ENCODE measurements at regions not wholly inside any gene's neighbourhood (a gene's known extent, or its start where the extent isn't known, plus 50 kb on each side); places are given as distances from the start of the nearest gene placed in this dataset.
A peak's percentile ranks its signal among the peaks of the same experiment; 100 is the strongest.

- Histone ChIP-seq H3K36me3 (no peaks in the 10 kb centered on the region), H3K4me3 (no peak overlapping the region), H3K27ac (no peak overlapping the region), H3K9me3 (no peaks in the 10 kb centered on the region), H3K4me1 (peaks cover 6% of the 10 kb centered on the region), H3K27me3 (no peaks in the 10 kb centered on the region)
- TF ChIP-seq, protein P1, sequence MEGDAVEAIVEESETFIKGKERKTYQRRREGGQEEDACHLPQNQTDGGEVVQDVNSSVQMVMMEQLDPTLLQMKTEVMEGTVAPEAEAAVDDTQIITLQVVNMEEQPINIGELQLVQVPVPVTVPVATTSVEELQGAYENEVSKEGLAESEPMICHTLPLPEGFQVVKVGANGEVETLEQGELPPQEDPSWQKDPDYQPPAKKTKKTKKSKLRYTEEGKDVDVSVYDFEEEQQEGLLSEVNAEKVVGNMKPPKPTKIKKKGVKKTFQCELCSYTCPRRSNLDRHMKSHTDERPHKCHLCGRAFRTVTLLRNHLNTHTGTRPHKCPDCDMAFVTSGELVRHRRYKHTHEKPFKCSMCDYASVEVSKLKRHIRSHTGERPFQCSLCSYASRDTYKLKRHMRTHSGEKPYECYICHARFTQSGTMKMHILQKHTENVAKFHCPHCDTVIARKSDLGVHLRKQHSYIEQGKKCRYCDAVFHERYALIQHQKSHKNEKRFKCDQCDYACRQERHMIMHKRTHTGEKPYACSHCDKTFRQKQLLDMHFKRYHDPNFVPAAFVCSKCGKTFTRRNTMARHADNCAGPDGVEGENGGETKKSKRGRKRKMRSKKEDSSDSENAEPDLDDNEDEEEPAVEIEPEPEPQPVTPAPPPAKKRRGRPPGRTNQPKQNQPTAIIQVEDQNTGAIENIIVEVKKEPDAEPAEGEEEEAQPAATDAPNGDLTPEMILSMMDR (IDR thresholded peaks at IDR 0.05), result no peak
- TF ChIP-seq POLR2A (IDR thresholded peaks at IDR 0.05), result no peak
- no peak for TF ChIP-seq POLR2AphosphoS5 (IDR thresholded peaks at IDR 0.05)
- WGBS, result 68% methylated on average over 1 of the region's 1 CpG
- DNase-seq (ENCODE audit: low spot score in 2 of 2), result no peak
Measured at GRCh38 chr9:105093685-105094084, 150.8 kb upstream of the SLC44A1 start.

GRCh38 chr9:105098370-105098769 is 146.1 kb upstream of the SLC44A1 start:
- H3K36me3 ChIP-seq, result no peaks in the 10 kb centered on the region
- H3K4me3 ChIP-seq, result no peak overlapping the region
- H3K9me3 ChIP-seq, result no peaks in the 10 kb centered on the region
- H3K27me3 ChIP-seq, result no peaks in the 10 kb centered on the region
- no peak for TF ChIP-seq EP300 (IDR thresholded peaks at IDR 0.05)
- TF ChIP-seq, protein P1 (IDR thresholded peaks at IDR 0.05), result no peak
- H3K27ac ChIP-seq, result no peak overlapping the region
- H3K4me1 ChIP-seq, result no peaks in the 10 kb centered on the region
- WGBS, result 18% methylated on average over 2 of the region's 2 CpGs
- DNase-seq (ENCODE audit: low spot score in 2 of 2), result no peak

DNA sequence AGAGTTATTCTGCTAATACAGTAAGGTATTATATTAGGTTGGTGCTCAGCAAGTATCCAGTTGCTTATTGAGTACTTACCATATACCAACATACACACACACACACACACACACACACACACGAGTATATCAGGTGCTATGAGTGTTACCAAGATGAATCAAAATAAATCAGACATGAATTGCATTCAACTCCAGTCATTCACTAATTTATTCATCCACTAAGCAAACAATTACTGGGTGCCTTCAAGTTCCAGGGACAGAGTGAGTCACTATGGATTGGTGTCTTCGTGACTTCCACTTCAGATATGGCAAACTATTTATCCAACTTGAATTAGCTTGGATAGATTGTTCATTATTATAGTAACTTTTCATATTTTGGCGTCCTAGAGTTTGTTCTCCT is 140.7 kb upstream of the SLC44A1 start:
- Histone ChIP-seq H3K27ac (no peak overlapping the region), H3K9me3 (no peaks in the 10 kb centered on the region), H3K27me3 (no peaks in the 10 kb centered on the region), H3K4me1 (no peaks in the 10 kb centered on the region), H3K4me3 (no peak overlapping the region), H3K36me3 (no peaks in the 10 kb centered on the region)
- WGBS, result 73% methylated on average over 3 of the region's 3 CpGs
- no peak for DNase-seq (ENCODE audit: low spot score in 2 of 2)
- no peak for TF ChIP-seq POLR2A (IDR thresholded peaks at IDR 0.05)
- TF ChIP-seq EP300 (IDR thresholded peaks at IDR 0.05), result no peak
- no peak for TF ChIP-seq POLR2AphosphoS5 (IDR thresholded peaks at IDR 0.05)
- TF ChIP-seq, protein P1 (IDR thresholded peaks at IDR 0.05), result no peak

- H3K9me3 ChIP-seq, result no peaks in the 10 kb centered on the region
- 92% methylated on average over 5 of the region's 5 CpGs for WGBS
Measured at GRCh38 chr9:105114318-105114717, 130.1 kb upstream of the SLC44A1 start.

GRCh38 chr9:105114964-105115728 is 129.3 kb upstream of the SLC44A1 start:
- Histone ChIP-seq H3K4me3 (no peak overlapping the region), H3K9me3 (no peaks in the 10 kb centered on the region), H3K27ac (no peak overlapping the region), H3K36me3 (no peaks in the 10 kb centered on the region), H3K4me1 (no peaks in the 10 kb centered on the region), H3K27me3 (no peaks in the 10 kb centered on the region)
- DNase-seq (ENCODE audit: low spot score in 2 of 2), result peak in 1 of 2 donors; percentile 66
- TF ChIP-seq POLR2A (IDR thresholded peaks at IDR 0.05) (no peak), EP300 (IDR thresholded peaks at IDR 0.05) (no peak), POLR2AphosphoS5 (IDR thresholded peaks at IDR 0.05) (no peak)
- TF ChIP-seq, protein P1 (IDR thresholded peaks at IDR 0.05), result no peak
- WGBS, result 68% methylated on average over 11 of the region's 11 CpGs

More at GRCh38 chr9:105114318-105114717, 130.1 kb upstream of the SLC44A1 start:
- Histone ChIP-seq H3K4me1 (no peaks in the 10 kb centered on the region), H3K4me3 (no peak overlapping the region), H3K27me3 (no peaks in the 10 kb centered on the region), H3K27ac (no peak overlapping the region), H3K36me3 (no peaks in the 10 kb centered on the region)
- TF ChIP-seq EP300 (IDR thresholded peaks at IDR 0.05) (no peak), POLR2AphosphoS5 (IDR thresholded peaks at IDR 0.05) (no peak), POLR2A (IDR thresholded peaks at IDR 0.05) (no peak)
- TF ChIP-seq, protein P1 (IDR thresholded peaks at IDR 0.05), result no peak
- DNase-seq (ENCODE audit: low spot score in 2 of 2), result no peak

Data from suprapubic skin (tissue), 4 donors.